Tibial artery (tissue), 4 donors: ENCODE measurements at regions not wholly inside any gene's neighbourhood (a gene's known extent, or its start where the extent isn't known, plus 50 kb on each side); places are given as distances from the start of the nearest gene placed in this dataset.

ENCODE experiments used
- DNase-seq, 2 donors: peaks; one replicate each; pipeline ENCODE4 v3.0.0-alpha.2; 2019
- H3K27ac ChIP-seq, 2 donors: fragments of 200-600 bp; sonication (generic) in 1 of 2; 1 replicate in 1 of 2; 2 replicates in 1 of 2; pipeline ENCODE4 v1.5.1; 2018 to 2019; ENCODE audit warnings: mild to moderate bottlenecking in 1 of 2
- H3K27me3 ChIP-seq, 2 donors: fragments of 200-600 bp; sonication (generic) in 1 of 2; one replicate each; pipeline versions ENCODE4 v1.5.1 to v1.6.0; 2016 to 2019
- H3K36me3 ChIP-seq, 3 donors: fragments of 200-600 bp; sonication (generic) in 2 of 3; one replicate each; pipeline ENCODE4 v1.5.1; 2016 to 2019; ENCODE audit warnings: mild to moderate bottlenecking in 2 of 3
- H3K4me1 ChIP-seq, 4 donors: fragments of 200-600 bp; sonication (generic) in 2 of 4; 1 replicate in 3 of 4; 2 replicates in 1 of 4; pipeline ENCODE4 v1.5.1; 2016 to 2019
- H3K4me3 ChIP-seq, 2 donors: fragments of 200-600 bp; sonication (generic) in 1 of 2; 1 replicate in 1 of 2; 2 replicates in 1 of 2; pipeline ENCODE4 v1.5.1; 2018 to 2019; ENCODE audit warnings: mild to moderate bottlenecking in 2 of 2
- H3K9me3 ChIP-seq, 3 donors: fragments of 200-600 bp; sonication (generic) in 1 of 3; one replicate each; pipeline ENCODE4 v1.5.1; 2016 to 2019
- CTCF ChIP-seq, 2 experiments: fragments of 200-600 bp in 1 of 2; fragments of 450-650 bp in 1 of 2; IDR thresholded peaks; one replicate each; pipeline ENCODE4 v1.5.1; 2017 to 2019; ENCODE audit warnings: antibody characterized with exemption in 2 of 2, mild to moderate bottlenecking in 1 of 2, moderate library complexity in 1 of 2
- intact Hi-C: fragments of 100-400 bp; cut with DNase I; formaldehyde crosslinking; loops from one replicate; pipeline ENCODE4 v1.15.0; 2023; ENCODE audit warnings: low total_unique reads

DNA sequence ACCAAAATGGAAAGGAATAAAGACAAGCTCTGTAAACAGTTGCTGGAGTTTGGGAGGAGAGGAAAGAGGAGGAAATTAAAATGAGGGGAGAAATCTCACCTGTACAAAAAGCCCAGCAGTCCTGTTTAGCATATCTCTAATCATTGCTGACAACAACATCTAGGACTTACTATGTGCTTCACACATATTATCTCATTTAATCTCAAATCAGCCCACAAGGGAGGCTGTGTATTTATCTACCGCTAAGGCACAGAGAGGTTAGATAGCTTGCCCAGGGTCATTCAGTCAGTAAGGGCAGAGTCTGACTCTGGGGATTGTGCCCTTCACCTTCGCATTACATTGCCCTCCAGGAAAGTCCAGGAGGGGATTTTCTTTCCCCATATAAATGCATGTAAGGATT lies 233.3 kb downstream of the DLEU7 start:
- H3K27me3 ChIP-seq: no peaks in the 10 kb centered on the region
- no peak overlapping the region for H3K4me3 ChIP-seq
- H3K9me3 ChIP-seq: no peaks in the 10 kb centered on the region
- no peak overlapping the region for H3K27ac ChIP-seq
- no peaks in the 10 kb centered on the region for H3K36me3 ChIP-seq
- no peak for DNase-seq
- no peaks in the 10 kb centered on the region for H3K4me1 ChIP-seq
- no peak for TF ChIP-seq CTCF (IDR thresholded peaks at IDR 0.05)
- intact Hi-C loops: no loop called here

GRCh38 chr13:50611117-50611781 lies 232.2 kb downstream of the DLEU7 start:
- intact Hi-C loops: no loop called here
- Histone ChIP-seq H3K27me3 (no peaks in the 10 kb centered on the region), H3K4me3 (no peak overlapping the region), H3K36me3 (no peaks in the 10 kb centered on the region), H3K9me3 (no peaks in the 10 kb centered on the region), H3K4me1 (no peaks in the 10 kb centered on the region), H3K27ac (no peak overlapping the region)
- no peak for DNase-seq
- no peak for TF ChIP-seq CTCF (IDR thresholded peaks at IDR 0.05)

DNA sequence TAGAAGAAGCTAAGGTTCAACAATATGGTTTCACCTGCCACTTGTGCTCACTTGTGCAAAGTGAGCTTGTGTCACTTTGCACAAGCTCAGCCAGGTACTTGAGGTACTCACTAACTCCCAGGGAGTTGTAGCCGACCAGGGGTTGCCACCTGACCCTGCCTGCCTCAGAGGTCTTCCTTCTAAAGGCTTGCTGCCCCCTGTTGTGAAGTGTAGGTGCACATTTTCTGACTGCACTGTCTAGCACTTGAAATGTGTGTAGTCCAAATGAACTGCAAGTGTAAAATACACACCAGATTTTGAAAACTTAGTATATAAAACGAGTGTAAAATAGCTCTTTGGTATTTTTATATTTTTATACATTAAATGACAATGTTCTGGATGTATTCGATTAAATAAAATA lies 230.8 kb downstream of the DLEU7 start:
- DNase-seq: no peak
- Histone ChIP-seq H3K27ac (no peak overlapping the region), H3K27me3 (no peaks in the 10 kb centered on the region), H3K4me3 (no peak overlapping the region), H3K4me1 (no peaks in the 10 kb centered on the region), H3K9me3 (no peaks in the 10 kb centered on the region), H3K36me3 (no peaks in the 10 kb centered on the region)
- no peak for TF ChIP-seq CTCF (IDR thresholded peaks at IDR 0.05)
- intact Hi-C loops: no loop called here

GRCh38 chr13:50613356-50613831 lies 230.1 kb downstream of the DLEU7 start:
- DNase-seq: no peak

GRCh38 chr13:50615234-50615633 lies 228.3 kb downstream of the DLEU7 start:
- Histone ChIP-seq H3K36me3 (no peaks in the 10 kb centered on the region), H3K27me3 (no peaks in the 10 kb centered on the region), H3K9me3 (no peaks in the 10 kb centered on the region), H3K27ac (no peak overlapping the region), H3K4me1 (no peaks in the 10 kb centered on the region), H3K4me3 (no peak overlapping the region)
- intact Hi-C loops: no loop called here
- no peak for TF ChIP-seq CTCF (IDR thresholded peaks at IDR 0.05)
- DNase-seq: no peak

More at GRCh38 chr13:50613356-50613831, 230.1 kb downstream of the DLEU7 start:
- TF ChIP-seq CTCF (IDR thresholded peaks at IDR 0.05): no peak
- H3K9me3 ChIP-seq: no peaks in the 10 kb centered on the region
- no peak overlapping the region for H3K27ac ChIP-seq
- intact Hi-C loops: no loop called here
- H3K27me3 ChIP-seq: no peaks in the 10 kb centered on the region
- H3K4me1 ChIP-seq: no peaks in the 10 kb centered on the region
- H3K36me3 ChIP-seq: no peaks in the 10 kb centered on the region
- H3K4me3 ChIP-seq: no peak overlapping the region

DNA sequence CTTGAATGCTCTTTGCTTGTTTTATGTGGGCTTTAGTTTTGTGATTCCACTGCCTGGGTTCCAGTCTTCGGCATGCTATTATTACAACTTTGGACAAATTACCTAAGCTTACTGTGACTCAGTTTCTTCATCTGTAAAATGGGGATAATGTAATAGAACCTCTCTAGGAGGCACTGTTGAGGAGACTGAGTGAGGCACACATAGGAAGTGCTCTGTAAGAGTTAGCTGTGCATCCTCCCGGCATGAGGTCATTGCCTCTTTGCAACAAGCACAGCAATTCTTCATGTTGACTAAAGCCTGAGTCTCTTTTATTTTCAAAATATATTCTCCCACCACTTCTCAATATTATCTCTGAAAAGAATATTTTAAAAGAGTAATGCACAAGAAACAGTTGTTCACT lies 227.4 kb downstream of the DLEU7 start:
- Histone ChIP-seq H3K27me3 (no peaks in the 10 kb centered on the region), H3K4me3 (no peak overlapping the region), H3K4me1 (no peaks in the 10 kb centered on the region), H3K9me3 (no peaks in the 10 kb centered on the region), H3K27ac (no peak overlapping the region), H3K36me3 (no peaks in the 10 kb centered on the region)
- no peak for TF ChIP-seq CTCF (IDR thresholded peaks at IDR 0.05)
- DNase-seq: no peak
- intact Hi-C loops: no loop called here
